HCT116 (cell line): ENCODE measurements at regions not wholly inside any gene's neighbourhood (a gene's known extent, or its start where the extent isn't known, plus 50 kb on each side); places are given as distances from the start of the nearest gene placed in this dataset.

Experiments used
- ATAC-seq: fragments of 200-7000 bp; cut with Tn5 transposase; 2 replicates; pipeline ENCODE4 v1.9.1; 2020; ENCODE audit warnings: mild to moderate bottlenecking, moderate library complexity
- BruUV-seq: library from RNA; stranded (reverse); fragments of 400-500 nt; replicated peaks from 2 replicates; lab custom pipeline; 2021; lab: Mats Ljungman, UMichigan
- CTCF ChIA-PET: fragments of 300-600 bp; sonication (Branson Sonifier 250); formaldehyde crosslinking; loops from one replicate; lab custom pipeline; 2021; ENCODE audit warnings: antibody characterized with exemption; lab: Charles Lee
- POLR2A ChIA-PET: fragments of 300-600, 350-600 bp; sonication (Branson Sonifier 250); formaldehyde crosslinking; loops from one replicate; lab custom pipeline; 2021; ENCODE audit warnings: antibody characterized with exemption; lab: Charles Lee
- RAD21 ChIA-PET, 2 experiments: fragments of 300-600 bp; sonication (Branson Sonifier 250); formaldehyde crosslinking; loops; one replicate each; lab custom pipeline; 2023; ENCODE audit warnings: low total read pairs in 2 of 2; ENCODE audit not compliant: uncharacterized antibody in 2 of 2, unreplicated experiment in 2 of 2, low non-redundant PET in 1 of 2; lab: Charles Lee
- DNase-seq: peaks from one replicate; pipeline ENCODE4 v3.0.0-alpha.2; 2010; ENCODE audit warnings: low read depth, low spot score
- H2AFZ ChIP-seq: fragments of 200-600 bp; shearing (Covaris generic), sonication (generic); 2 replicates; pipeline ENCODE4 v1.6.1; 2017; ENCODE audit warnings: low read depth, mixed run types, mixed read lengths, antibody characterized with exemption, low read length; ENCODE audit not compliant: poor library complexity, severe bottlenecking
- H3K27ac ChIP-seq: 2 replicates; pipeline ENCODE4 v1.5.1; 2012; ENCODE audit warnings: low read depth, low read length
- H3K27me3 ChIP-seq: fragments of 200-600 bp; sonication (generic); 2 replicates; pipeline ENCODE4 v1.6.1; 2016; ENCODE audit warnings: mixed run types, low read length, mixed read lengths; ENCODE audit not compliant: insufficient read depth
- H3K36me3 ChIP-seq, 2 experiments: fragments of 200-500 bp in 1 of 2; fragments of 200-600 bp in 1 of 2; sonication (Bioruptor generic) in 1 of 2; sonication (generic) in 1 of 2; 2 replicates each; pipeline versions ENCODE4 v1.5.1 to v1.6.1; 2014 to 2016; ENCODE audit warnings: low read length in 2 of 2, inconsistent platforms in 1 of 2, mixed read lengths in 1 of 2, mixed run types in 1 of 2; ENCODE audit not compliant: insufficient read depth in 2 of 2, control insufficient read depth in 1 of 2
- H3K4me1 ChIP-seq, 2 experiments: fragments of 200-600 bp in 1 of 2; sonication (generic) in 1 of 2; 2 replicates each; pipeline versions ENCODE4 v1.5.1 to v1.6.1; 2012 to 2017; ENCODE audit warnings: low read length in 2 of 2, inconsistent platforms in 1 of 2, mild to moderate bottlenecking in 1 of 2, mixed read lengths in 1 of 2, mixed run types in 1 of 2, moderate library complexity in 1 of 2; ENCODE audit not compliant: insufficient read depth in 2 of 2, control insufficient read depth in 1 of 2
- H3K4me2 ChIP-seq: fragments of 200-600 bp; sonication (generic); 2 replicates; pipeline ENCODE4 v1.6.1; 2017; ENCODE audit warnings: mixed run types, low read length, mixed read lengths
- H3K4me3 ChIP-seq, 2 experiments: fragments of 200-600 bp in 1 of 2; sonication (generic) in 1 of 2; replicated peaks in 1 of 2; 2 replicates each; pipeline ENCODE4 v1.5.1; 2011 to 2016; ENCODE audit warnings: low read length in 2 of 2, control low read depth in 1 of 2, low read depth in 1 of 2, mild to moderate bottlenecking in 1 of 2, mixed read lengths in 1 of 2, mixed run types in 1 of 2
- H3K79me2 ChIP-seq: fragments of 200-600 bp; sonication (generic); 2 replicates; pipeline ENCODE4 v1.6.1; 2017; ENCODE audit warnings: mild to moderate bottlenecking, mixed run types, low read length, moderate library complexity, mixed read lengths; ENCODE audit not compliant: insufficient read depth
- H3K9ac ChIP-seq: fragments of 200-600 bp; sonication (generic); 2 replicates; pipeline ENCODE4 v1.6.1; 2016; ENCODE audit warnings: low read length, mixed read lengths
- H3K9me2 ChIP-seq: fragments of 200-600 bp; sonication (generic), shearing (Covaris generic); 2 replicates; pipeline ENCODE4 v1.6.1; 2017; ENCODE audit warnings: mixed run types, mild to moderate bottlenecking, moderate library complexity; ENCODE audit not compliant: insufficient read depth
- H3K9me3 ChIP-seq, 2 experiments: fragments of 200-500 bp in 1 of 2; fragments of 200-600 bp in 1 of 2; sonication (Bioruptor generic) in 1 of 2; sonication (generic) in 1 of 2; 2 replicates each; pipeline ENCODE4 v1.6.1; 2014 to 2017; ENCODE audit warnings: low read length in 2 of 2, mixed read lengths in 2 of 2, inconsistent platforms in 1 of 2, low read depth in 1 of 2, mild to moderate bottlenecking in 1 of 2, mixed run types in 1 of 2, moderate library complexity in 1 of 2; ENCODE audit not compliant: control insufficient read depth in 1 of 2, insufficient read depth in 1 of 2
- H4K20me1 ChIP-seq: fragments of 200-600 bp; sonication (generic), shearing (Covaris generic); 2 replicates; pipeline ENCODE4 v1.6.1; 2017; ENCODE audit warnings: mixed run types, mild to moderate bottlenecking, moderate library complexity; ENCODE audit not compliant: insufficient read depth
- ATF3 ChIP-seq: IDR thresholded peaks from 2 replicates; pipeline ENCODE4 v1.6.1; 2012
- CBX3 ChIP-seq: IDR thresholded peaks from 2 replicates; pipeline ENCODE4 v1.6.1; 2012; ENCODE audit warnings: low read depth
- CEBPB ChIP-seq: IDR thresholded peaks from 2 replicates; pipeline ENCODE4 v1.6.1; 2012; ENCODE audit warnings: low read depth
- EGR1 ChIP-seq: IDR thresholded peaks from 2 replicates; pipeline ENCODE4 v1.6.1; 2012; ENCODE audit warnings: low read depth
- ELF1 ChIP-seq: IDR thresholded peaks from 2 replicates; pipeline ENCODE4 v1.6.1; 2012; ENCODE audit warnings: low read depth, borderline replicate concordance
- EZH2 ChIP-seq: fragments of 200-600 bp; sonication (generic); IDR thresholded peaks from 2 replicates; pipeline ENCODE4 v1.6.1; 2017; ENCODE audit warnings: antibody characterized with exemption, mixed run types
- EZH2phosphoT487 ChIP-seq: fragments of 200-600 bp; IDR thresholded peaks from 2 replicates; pipeline ENCODE4 v1.6.1; 2018; ENCODE audit warnings: antibody characterized with exemption, borderline replicate concordance
- JUND ChIP-seq: IDR thresholded peaks from 2 replicates; pipeline ENCODE4 v1.6.1; 2012
- POLR2AphosphoS5 ChIP-seq: IDR thresholded peaks from 2 replicates; pipeline ENCODE4 v1.6.1; 2011; ENCODE audit warnings: mild to moderate bottlenecking, low read depth, low read length, moderate library complexity
- RAD21 ChIP-seq: IDR thresholded peaks from 2 replicates; pipeline ENCODE4 v1.6.1; 2012; ENCODE audit warnings: low read depth, mild to moderate bottlenecking
- SIN3A ChIP-seq: IDR thresholded peaks from 2 replicates; pipeline ENCODE4 v1.6.1; 2012; ENCODE audit warnings: low read depth
- SP1 ChIP-seq: IDR thresholded peaks from 2 replicates; pipeline ENCODE4 v1.6.1; 2012; ENCODE audit warnings: low read depth
- SRF ChIP-seq: IDR thresholded peaks from 2 replicates; pipeline ENCODE4 v1.6.1; 2012; ENCODE audit warnings: low read depth
- TCF7L2 ChIP-seq: IDR thresholded peaks from 2 replicates; pipeline ENCODE4 v1.7.0; 2011; ENCODE audit warnings: borderline replicate concordance, inconsistent platforms; ENCODE audit not compliant: insufficient read depth, insufficient read length; ENCODE audit errors: extremely low read depth
- ZFX ChIP-seq: fragments of 450-650 bp; IDR thresholded peaks from 2 replicates; pipeline ENCODE4 v1.6.1; 2017
- ZNF274 ChIP-seq: fragments of 200-500 bp; sonication (Bioruptor generic); IDR thresholded peaks from 2 replicates; pipeline ENCODE4 v1.6.1; 2014; ENCODE audit warnings: mild to moderate bottlenecking, low read depth, low read length, inconsistent platforms
- intact Hi-C: fragments of 100-400 bp; cut with micrococcal nuclease; formaldehyde crosslinking; loops from 2 replicates; pipeline ENCODE4 v1.10.0; 2022
- TF ChIP-seq, protein P1 (sequence below): IDR thresholded peaks from 2 replicates; pipeline ENCODE4 v1.6.1; 2012
- TF ChIP-seq, protein P2 (sequence below): IDR thresholded peaks from 2 replicates; pipeline ENCODE4 v1.6.1; 2011; ENCODE audit warnings: mild to moderate bottlenecking, low read length, moderate library complexity; ENCODE audit not compliant: insufficient replicate concordance; ENCODE audit errors: extremely low read depth
- TF ChIP-seq, protein P3 (sequence below), 3 experiments: fragments of 200-600 bp in 1 of 3; sonication (generic) in 1 of 3; IDR thresholded peaks in 2 of 3; conservative IDR thresholded peaks in 1 of 3; 2 replicates each; pipeline ENCODE4 v1.5.1; 2012 to 2017; ENCODE audit warnings: low read depth in 2 of 3, low read length in 2 of 3, antibody characterized with exemption in 1 of 3, borderline replicate concordance in 1 of 3, control low read depth in 1 of 3, mild to moderate bottlenecking in 1 of 3, mixed read lengths in 1 of 3, mixed run types in 1 of 3, moderate library complexity in 1 of 3; ENCODE audit not compliant: insufficient read depth in 1 of 3
- TF ChIP-seq, protein P4 (sequence below): IDR thresholded peaks from 2 replicates; pipeline ENCODE4 v1.6.1; 2012; ENCODE audit warnings: low read depth

DNA sequence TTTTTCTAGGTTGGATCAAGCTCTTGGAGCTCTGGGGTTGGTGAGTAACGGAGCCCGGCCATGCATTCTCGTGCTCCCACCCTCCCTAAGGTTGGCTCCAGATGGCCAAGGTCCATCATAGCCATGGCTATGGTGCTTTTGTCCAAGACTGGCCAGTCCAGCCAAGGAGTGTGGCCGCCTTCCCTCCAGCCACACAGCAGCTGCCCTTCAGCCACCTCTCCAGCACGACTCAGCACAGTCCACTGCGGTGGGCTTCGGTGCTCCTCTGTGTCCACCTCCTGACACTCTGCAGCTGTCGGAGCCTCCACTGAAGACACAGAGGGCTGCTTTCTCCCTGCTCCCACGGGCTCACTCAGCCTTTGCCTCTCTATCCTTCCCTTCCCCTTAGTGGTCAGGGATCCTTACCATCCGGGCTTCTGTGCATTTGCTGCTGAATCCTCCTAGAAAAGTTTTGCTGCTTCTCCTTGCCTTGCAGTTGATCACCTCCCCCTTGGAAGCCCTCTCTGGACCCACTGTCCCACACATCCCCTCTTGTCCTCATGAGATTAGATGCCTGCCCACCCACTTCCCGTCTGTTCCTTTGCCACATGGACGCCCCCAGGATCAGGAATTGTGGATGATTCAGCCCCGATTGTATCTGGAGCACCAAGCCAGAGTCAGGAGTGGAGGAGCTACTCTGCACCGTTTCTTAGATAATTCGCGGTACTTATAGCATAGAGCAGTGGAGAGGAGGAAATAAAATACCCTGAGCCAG, 177.1 kb upstream of the COPS8 start:
- TF ChIP-seq ELF1 (no peak), EZH2 (no peak), SP1 (no peak), ZFX (no peak), POLR2AphosphoS5 (no peak), EZH2phosphoT487 (no peak), CBX3 (no peak), ZNF274 (no peak), CEBPB (no peak), EGR1 (no peak), ATF3 (no peak), RAD21 (no peak), SRF (no peak), JUND (no peak), TCF7L2 (no peak), SIN3A (no peak)
- TF ChIP-seq, protein P1, sequence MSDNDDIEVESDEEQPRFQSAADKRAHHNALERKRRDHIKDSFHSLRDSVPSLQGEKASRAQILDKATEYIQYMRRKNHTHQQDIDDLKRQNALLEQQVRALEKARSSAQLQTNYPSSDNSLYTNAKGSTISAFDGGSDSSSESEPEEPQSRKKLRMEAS: no peak
- TF ChIP-seq, protein P2, sequence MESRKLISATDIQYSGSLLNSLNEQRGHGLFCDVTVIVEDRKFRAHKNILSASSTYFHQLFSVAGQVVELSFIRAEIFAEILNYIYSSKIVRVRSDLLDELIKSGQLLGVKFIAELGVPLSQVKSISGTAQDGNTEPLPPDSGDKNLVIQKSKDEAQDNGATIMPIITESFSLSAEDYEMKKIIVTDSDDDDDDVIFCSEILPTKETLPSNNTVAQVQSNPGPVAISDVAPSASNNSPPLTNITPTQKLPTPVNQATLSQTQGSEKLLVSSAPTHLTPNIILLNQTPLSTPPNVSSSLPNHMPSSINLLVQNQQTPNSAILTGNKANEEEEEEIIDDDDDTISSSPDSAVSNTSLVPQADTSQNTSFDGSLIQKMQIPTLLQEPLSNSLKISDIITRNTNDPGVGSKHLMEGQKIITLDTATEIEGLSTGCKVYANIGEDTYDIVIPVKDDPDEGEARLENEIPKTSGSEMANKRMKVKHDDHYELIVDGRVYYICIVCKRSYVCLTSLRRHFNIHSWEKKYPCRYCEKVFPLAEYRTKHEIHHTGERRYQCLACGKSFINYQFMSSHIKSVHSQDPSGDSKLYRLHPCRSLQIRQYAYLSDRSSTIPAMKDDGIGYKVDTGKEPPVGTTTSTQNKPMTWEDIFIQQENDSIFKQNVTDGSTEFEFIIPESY: no peak
- TF ChIP-seq, protein P3, sequence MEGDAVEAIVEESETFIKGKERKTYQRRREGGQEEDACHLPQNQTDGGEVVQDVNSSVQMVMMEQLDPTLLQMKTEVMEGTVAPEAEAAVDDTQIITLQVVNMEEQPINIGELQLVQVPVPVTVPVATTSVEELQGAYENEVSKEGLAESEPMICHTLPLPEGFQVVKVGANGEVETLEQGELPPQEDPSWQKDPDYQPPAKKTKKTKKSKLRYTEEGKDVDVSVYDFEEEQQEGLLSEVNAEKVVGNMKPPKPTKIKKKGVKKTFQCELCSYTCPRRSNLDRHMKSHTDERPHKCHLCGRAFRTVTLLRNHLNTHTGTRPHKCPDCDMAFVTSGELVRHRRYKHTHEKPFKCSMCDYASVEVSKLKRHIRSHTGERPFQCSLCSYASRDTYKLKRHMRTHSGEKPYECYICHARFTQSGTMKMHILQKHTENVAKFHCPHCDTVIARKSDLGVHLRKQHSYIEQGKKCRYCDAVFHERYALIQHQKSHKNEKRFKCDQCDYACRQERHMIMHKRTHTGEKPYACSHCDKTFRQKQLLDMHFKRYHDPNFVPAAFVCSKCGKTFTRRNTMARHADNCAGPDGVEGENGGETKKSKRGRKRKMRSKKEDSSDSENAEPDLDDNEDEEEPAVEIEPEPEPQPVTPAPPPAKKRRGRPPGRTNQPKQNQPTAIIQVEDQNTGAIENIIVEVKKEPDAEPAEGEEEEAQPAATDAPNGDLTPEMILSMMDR (IDR thresholded peaks at IDR 0.05 in 2 of 3, conservative IDR thresholded peaks at IDR 0.05 in 1 of 3; ENCODE audit: borderline replicate concordance in 1 of 3, insufficient read depth in 1 of 3, low read depth in 2 of 3, low read length in 2 of 3): no peak
- TF ChIP-seq, protein P4, sequence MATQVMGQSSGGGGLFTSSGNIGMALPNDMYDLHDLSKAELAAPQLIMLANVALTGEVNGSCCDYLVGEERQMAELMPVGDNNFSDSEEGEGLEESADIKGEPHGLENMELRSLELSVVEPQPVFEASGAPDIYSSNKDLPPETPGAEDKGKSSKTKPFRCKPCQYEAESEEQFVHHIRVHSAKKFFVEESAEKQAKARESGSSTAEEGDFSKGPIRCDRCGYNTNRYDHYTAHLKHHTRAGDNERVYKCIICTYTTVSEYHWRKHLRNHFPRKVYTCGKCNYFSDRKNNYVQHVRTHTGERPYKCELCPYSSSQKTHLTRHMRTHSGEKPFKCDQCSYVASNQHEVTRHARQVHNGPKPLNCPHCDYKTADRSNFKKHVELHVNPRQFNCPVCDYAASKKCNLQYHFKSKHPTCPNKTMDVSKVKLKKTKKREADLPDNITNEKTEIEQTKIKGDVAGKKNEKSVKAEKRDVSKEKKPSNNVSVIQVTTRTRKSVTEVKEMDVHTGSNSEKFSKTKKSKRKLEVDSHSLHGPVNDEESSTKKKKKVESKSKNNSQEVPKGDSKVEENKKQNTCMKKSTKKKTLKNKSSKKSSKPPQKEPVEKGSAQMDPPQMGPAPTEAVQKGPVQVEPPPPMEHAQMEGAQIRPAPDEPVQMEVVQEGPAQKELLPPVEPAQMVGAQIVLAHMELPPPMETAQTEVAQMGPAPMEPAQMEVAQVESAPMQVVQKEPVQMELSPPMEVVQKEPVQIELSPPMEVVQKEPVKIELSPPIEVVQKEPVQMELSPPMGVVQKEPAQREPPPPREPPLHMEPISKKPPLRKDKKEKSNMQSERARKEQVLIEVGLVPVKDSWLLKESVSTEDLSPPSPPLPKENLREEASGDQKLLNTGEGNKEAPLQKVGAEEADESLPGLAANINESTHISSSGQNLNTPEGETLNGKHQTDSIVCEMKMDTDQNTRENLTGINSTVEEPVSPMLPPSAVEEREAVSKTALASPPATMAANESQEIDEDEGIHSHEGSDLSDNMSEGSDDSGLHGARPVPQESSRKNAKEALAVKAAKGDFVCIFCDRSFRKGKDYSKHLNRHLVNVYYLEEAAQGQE: no peak
- Histone ChIP-seq H3K4me1 (no peaks in the 10 kb centered on the region), H3K36me3 (no peaks in the 10 kb centered on the region), H2AFZ (no peak overlapping the region), H3K9me2 (no peaks in the 10 kb centered on the region), H3K79me2 (no peaks in the 10 kb centered on the region), H4K20me1 (no peaks in the 10 kb centered on the region), H3K27ac (no peak overlapping the region), H3K27me3 (peaks cover 73% of the 10 kb centered on the region), H3K9me3 (no peaks in the 10 kb centered on the region), H3K9ac (no peak overlapping the region), H3K4me2 (no peak overlapping the region), H3K4me3 (no peak overlapping the region)
- ATAC-seq: no peak
- ChIA-PET CTCF (no interaction called here), POLR2A (no interaction called here), RAD21 (no interaction called here)
- no peak for DNase-seq
- BruUV-seq: no TSS peak
- intact Hi-C loops: no loop called here
